Liver (tissue), 8 donors: ENCODE measurements at regions not wholly inside any gene's neighbourhood (a gene's known extent, or its start where the extent isn't known, plus 50 kb on each side); places are given as distances from the start of the nearest gene placed in this dataset.

Source experiments
- DNase-seq: peaks from one replicate; pipeline ENCODE4 v3.0.0-alpha.2; 2017; ENCODE audit warnings: low spot score
- H3K27ac ChIP-seq, 2 donors: one replicate each; pipeline ENCODE4 v1.7.0; 2013; ENCODE audit warnings: inconsistent platforms in 2 of 2, low read length in 2 of 2, control low read depth in 1 of 2, low read depth in 1 of 2, mild to moderate bottlenecking in 1 of 2
- H3K27me3 ChIP-seq, 4 donors: one replicate each; pipeline versions ENCODE4 v1.6.1 to v1.7.0; 2013; ENCODE audit warnings: low read length in 3 of 4, inconsistent platforms in 1 of 4, mild to moderate bottlenecking in 1 of 4, moderate library complexity in 1 of 4; ENCODE audit not compliant: control insufficient read depth in 4 of 4, insufficient read depth in 4 of 4
- H3K36me3 ChIP-seq, 4 donors: one replicate each; pipeline versions ENCODE4 v1.6.1 to v1.7.0; 2013; ENCODE audit warnings: low read length in 3 of 4, mild to moderate bottlenecking in 3 of 4, low read depth in 1 of 4, moderate library complexity in 1 of 4; ENCODE audit not compliant: control insufficient read depth in 4 of 4, insufficient read depth in 3 of 4
- H3K4me1 ChIP-seq, 4 donors: one replicate each; pipeline versions ENCODE4 v1.6.1 to v1.7.0; 2013; ENCODE audit warnings: low read length in 3 of 4, mild to moderate bottlenecking in 3 of 4, moderate library complexity in 1 of 4; ENCODE audit not compliant: control insufficient read depth in 4 of 4, insufficient read depth in 4 of 4
- H3K4me3 ChIP-seq, 3 donors: one replicate each; pipeline versions ENCODE4 v1.6.1 to v1.7.0; 2013; ENCODE audit warnings: low read length in 3 of 3, control low read depth in 1 of 3, low read depth in 1 of 3, mild to moderate bottlenecking in 1 of 3
- H3K9ac ChIP-seq, 2 donors: one replicate each; pipeline ENCODE4 v1.7.0; 2013; ENCODE audit warnings: low read length in 2 of 2, mild to moderate bottlenecking in 2 of 2, moderate library complexity in 2 of 2, control low read depth in 1 of 2, low read depth in 1 of 2
- H3K9me3 ChIP-seq, 4 donors: one replicate each; pipeline versions ENCODE4 v1.6.1 to v1.7.0; 2013; ENCODE audit warnings: low read length in 3 of 4; ENCODE audit not compliant: control insufficient read depth in 4 of 4
- CTCF ChIP-seq: fragments of 150-350 bp; IDR thresholded peaks from 2 replicates; pipeline ENCODE4 v1.5.1; 2017; ENCODE audit warnings: improper control_type of control experiment, low read depth, low read length; ENCODE audit not compliant: missing input control
- FOXA1 ChIP-seq: IDR thresholded peaks from 2 replicates; pipeline ENCODE4 v1.6.1; 2016; ENCODE audit warnings: antibody characterized with exemption
- FOXA2 ChIP-seq: IDR thresholded peaks from 2 replicates; pipeline ENCODE4 v1.6.1; 2016; ENCODE audit warnings: antibody characterized with exemption
- HNF4A ChIP-seq, 2 donors: conservative IDR thresholded peaks; 2 replicates each; pipeline ENCODE4 v1.6.1; 2016; ENCODE audit warnings: antibody characterized with exemption in 2 of 2, mild to moderate bottlenecking in 2 of 2
- HNF4G ChIP-seq: IDR thresholded peaks from 2 replicates; pipeline ENCODE4 v1.6.1; 2016; ENCODE audit warnings: antibody characterized with exemption
- JUND ChIP-seq, 2 donors: IDR thresholded peaks; 2 replicates each; pipeline ENCODE4 v1.6.1; 2016; ENCODE audit warnings: antibody characterized with exemption in 2 of 2
- RAD21 ChIP-seq, 2 donors: IDR thresholded peaks; 2 replicates each; pipeline ENCODE4 v1.6.1; 2016; ENCODE audit warnings: antibody characterized with exemption in 2 of 2, mild to moderate bottlenecking in 2 of 2
- RXRA ChIP-seq, 2 donors: IDR thresholded peaks; 2 replicates each; pipeline ENCODE4 v1.6.1; 2017 to 2018; ENCODE audit warnings: antibody characterized with exemption in 2 of 2, mild to moderate bottlenecking in 1 of 2
- TAF1 ChIP-seq: conservative IDR thresholded peaks from 2 replicates; pipeline ENCODE4 v1.6.1; 2016; ENCODE audit warnings: antibody characterized with exemption, mild to moderate bottlenecking
- YY1 ChIP-seq: IDR thresholded peaks from 2 replicates; pipeline ENCODE4 v1.6.1; 2016; ENCODE audit warnings: antibody characterized with exemption, mild to moderate bottlenecking
- ZBTB33 ChIP-seq: IDR thresholded peaks from 2 replicates; pipeline ENCODE4 v1.6.1; 2016; ENCODE audit warnings: antibody characterized with exemption
- WGBS: extraction: QIAGEN DNeasy Blood & Tissue Kit; methylation state at CpG from one replicate; pipeline ENCODE4 v1.1.7; 2013; 5-methylcytosine and 5-hydroxymethylcytosine counted together
- donor health status: healthy.
- donor health status: healthy.
- donor health status: healthy.
- donor health status: healthy.
- donor health status: healthy.

- H3K4me1 ChIP-seq = no peaks in the 10 kb centered on the region
- H3K4me3 ChIP-seq = no peak overlapping the region
- TF ChIP-seq CTCF (no peak), FOXA1 (no peak), RAD21 (IDR thresholded peaks at IDR 0.05) (no peak)
- H3K27me3 ChIP-seq = peaks cover 0 to 8% (median 3%) of the 10 kb centered on the region in 4 donors
- H3K9me3 ChIP-seq = peaks cover 0 to 3% (median 0%) of the 10 kb centered on the region in 4 donors
- H3K9ac ChIP-seq = no peak overlapping the region
- no peak for DNase-seq
- WGBS = 64% methylated on average over 6 of the region's 6 CpGs
- no peak overlapping the region for H3K27ac ChIP-seq
- H3K36me3 ChIP-seq = no peaks in the 10 kb centered on the region
These were observed 226.9 kb upstream of the KCNG1 start for GRCh38 chr20:51249781-51250180.

GRCh38 chr20:51249215-51249614 lies 226.3 kb upstream of the KCNG1 start:
- no peak for DNase-seq
- Histone ChIP-seq H3K36me3 (no peaks in the 10 kb centered on the region), H3K4me3 (no peak overlapping the region), H3K4me1 (no peaks in the 10 kb centered on the region), H3K9me3 (peaks cover 0 to 3% (median 0%) of the 10 kb centered on the region in 4 donors), H3K27me3 (peaks cover 0 to 8% (median 2%) of the 10 kb centered on the region in 4 donors), H3K27ac (no peak overlapping the region), H3K9ac (no peak overlapping the region)
- 47% methylated on average over 4 of the region's 4 CpGs for WGBS
- TF ChIP-seq RXRA (IDR thresholded peaks at IDR 0.05) (no peak), ZBTB33 (no peak), FOXA2 (no peak), CTCF (no peak), HNF4A (conservative IDR thresholded peaks at IDR 0.05) (no peak), RAD21 (IDR thresholded peaks at IDR 0.05) (no peak), JUND (IDR thresholded peaks at IDR 0.05) (no peak), YY1 (no peak), TAF1 (no peak)

GRCh38 chr20:51244466-51244865 lies 221.6 kb upstream of the KCNG1 start:
- Histone ChIP-seq H3K36me3 (no peaks in the 10 kb centered on the region), H3K4me3 (no peak overlapping the region), H3K9ac (no peak overlapping the region), H3K27ac (no peak overlapping the region), H3K4me1 (no peaks in the 10 kb centered on the region), H3K9me3 (peaks cover 3 to 12% (median 7%) of the 10 kb centered on the region in 4 donors), H3K27me3 (peaks cover 0 to 2% (median 0%) of the 10 kb centered on the region in 4 donors)
- no peak for TF ChIP-seq HNF4G
- no peak for DNase-seq
- 82% methylated on average over 10 of the region's 10 CpGs for WGBS
